ENCODE measurements at regions not wholly inside any gene's neighbourhood (a gene's known extent, or its start where the extent isn't known, plus 50 kb on each side); places are given as distances from the start of the nearest gene placed in this dataset.

- no peak for DNase-seq
Measured at GRCh38 chr15:53462651-53463050, 296.8 kb downstream of the WDR72 start.

- DNase-seq = no peak
Measured at GRCh38 chr15:53461677-53462076, 297.8 kb downstream of the WDR72 start.

DNA sequence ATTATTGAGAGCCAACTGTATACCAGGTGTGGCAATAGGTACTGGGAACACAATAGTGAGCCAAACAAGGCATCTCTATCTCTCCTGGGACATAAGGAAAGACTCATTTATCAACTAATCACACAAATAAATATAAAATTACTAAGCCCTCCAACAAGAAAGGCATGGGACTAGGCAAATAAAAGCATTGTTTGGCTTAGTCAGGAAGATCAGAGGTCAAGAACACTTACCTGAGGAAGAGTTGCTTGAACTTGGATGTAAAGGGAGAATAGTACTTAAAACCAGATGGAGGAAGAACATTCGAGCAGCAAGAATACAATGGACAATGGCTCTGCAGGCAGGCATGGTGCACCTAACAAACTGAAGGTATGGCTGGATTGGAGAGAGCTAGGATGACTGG is 300.7 kb downstream of the WDR72 start:
- no peak for DNase-seq

DNA sequence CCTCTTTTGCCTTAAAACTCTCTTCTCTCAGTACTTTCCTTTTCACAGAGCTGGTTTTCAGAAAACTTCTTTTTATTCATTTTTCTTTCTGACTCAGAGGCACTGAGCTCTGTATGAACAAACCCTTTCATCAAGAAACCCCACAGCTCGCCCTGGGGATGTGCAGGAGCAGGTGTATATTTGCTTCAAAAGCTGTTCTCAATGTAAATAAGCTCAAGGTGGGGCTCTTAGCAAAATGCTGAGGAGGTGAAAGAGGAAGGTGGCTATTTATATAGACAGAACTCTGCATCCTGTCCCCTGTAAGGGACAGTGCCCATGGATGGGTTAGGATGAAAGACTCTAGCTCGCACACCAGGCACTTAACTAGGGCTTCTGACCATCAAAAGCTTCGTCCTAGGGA is 302.0 kb downstream of the WDR72 start:
- no peak for DNase-seq

DNA sequence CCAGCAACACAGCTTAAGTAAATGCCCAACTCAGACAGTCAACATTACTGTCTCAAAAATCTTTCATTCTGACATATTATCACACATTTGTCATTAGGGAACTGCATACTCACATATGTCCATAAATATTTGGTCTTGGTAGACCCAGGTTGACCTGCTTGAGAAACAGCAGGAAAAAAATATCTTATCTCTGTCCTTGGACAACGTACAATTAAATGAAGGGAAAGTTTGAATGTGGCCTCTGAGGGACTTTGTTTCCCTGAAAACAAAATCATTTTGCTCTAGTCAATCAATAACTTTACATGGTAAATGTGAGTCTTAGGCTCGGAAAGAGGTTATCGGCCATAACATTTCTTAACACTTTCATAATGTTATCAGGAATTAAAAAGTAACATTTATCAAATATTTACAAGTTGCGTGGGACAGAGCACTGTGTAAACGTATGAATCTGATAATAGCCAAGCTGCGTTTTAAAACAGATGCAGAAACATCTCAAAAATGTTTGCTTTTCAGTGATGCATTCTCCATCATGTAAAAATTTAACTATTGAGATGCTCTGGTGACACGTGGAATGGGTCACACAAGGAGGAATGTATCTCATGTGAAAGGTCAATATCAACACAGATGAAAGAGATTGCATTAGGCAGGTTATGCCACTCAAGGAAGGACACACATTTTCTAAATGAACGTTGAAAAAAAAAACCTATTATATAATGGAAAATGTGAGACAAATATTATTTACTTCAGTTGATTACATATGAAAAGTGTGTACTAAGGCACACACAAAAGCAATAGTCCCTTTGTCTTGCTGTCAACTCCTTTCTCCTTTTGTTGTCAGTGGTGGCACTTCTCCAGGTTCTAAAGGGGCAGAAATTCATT is 304.4 kb downstream of the WDR72 start:
- no peak for DNase-seq

- no peak for DNase-seq
Measured at GRCh38 chr15:53454535-53454842, 305.0 kb downstream of the WDR72 start.

DNA sequence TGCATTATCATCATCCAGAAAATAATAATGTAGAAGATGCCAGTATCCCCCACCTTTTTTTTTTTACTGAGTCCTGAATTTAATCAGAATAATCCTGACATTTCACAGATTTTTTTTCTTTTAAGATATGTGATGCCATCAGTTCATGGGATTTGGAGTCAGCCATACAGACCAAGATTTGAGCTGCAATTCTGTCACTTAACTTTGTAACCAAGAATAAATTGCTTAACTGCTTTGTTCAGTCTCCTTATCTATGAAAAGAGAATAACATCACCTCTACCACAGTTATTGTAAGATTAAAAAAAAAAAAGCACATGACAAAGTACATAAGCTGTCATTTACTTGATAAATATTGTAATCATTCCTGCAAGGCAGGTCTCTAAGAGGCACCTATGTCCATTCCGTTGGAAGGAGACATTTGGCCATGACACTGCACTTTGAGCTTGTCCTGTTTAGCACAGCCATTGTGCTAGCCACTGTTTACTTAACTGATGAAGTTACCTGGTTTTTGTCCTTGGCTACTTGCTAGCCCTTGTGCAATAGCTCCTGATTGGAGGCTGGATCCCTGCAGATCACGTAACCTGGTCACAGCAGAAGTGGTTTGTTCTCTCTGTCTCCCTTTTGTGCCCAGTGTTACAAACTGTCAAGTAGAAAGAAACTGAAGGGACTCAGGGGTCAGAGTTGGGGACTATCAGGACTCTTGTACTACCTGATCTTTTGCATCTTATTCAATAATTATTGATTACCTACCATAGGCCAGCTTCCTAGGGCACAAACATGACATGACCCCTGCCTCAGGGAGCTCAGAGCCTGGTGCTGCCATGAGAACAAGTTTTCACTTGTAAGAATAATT is 306.0 kb downstream of the WDR72 start:
- DNase-seq = no peak

- DNase-seq = no peak
Measured at GRCh38 chr15:53448232-53449015, 311.0 kb downstream of the WDR72 start.

GRCh38 chr15:53447742-53448141 is 311.7 kb downstream of the WDR72 start:
- DNase-seq = no peak

GRCh38 chr15:53447053-53447574 is 312.3 kb downstream of the WDR72 start:
- DNase-seq = no peak

DNA sequence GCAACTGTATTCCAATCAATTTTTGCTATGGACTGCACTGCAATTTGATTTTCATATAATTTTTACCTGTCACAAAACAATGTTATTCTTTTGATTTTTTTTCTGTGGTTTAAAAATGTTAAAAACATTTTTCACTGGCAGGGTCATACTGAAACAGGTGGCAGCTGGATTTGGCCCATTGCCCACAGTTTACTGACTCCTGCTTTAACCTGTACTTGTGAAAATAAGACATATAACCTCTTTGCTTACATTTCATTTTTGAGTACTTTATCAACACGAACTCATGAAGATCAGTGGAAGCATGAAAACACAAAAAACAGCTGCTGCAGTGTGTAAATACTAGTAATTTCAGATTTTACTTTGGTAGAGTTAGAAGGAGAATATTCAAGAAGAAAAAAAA is 313.1 kb downstream of the WDR72 start:
- DNase-seq = no peak

DNA sequence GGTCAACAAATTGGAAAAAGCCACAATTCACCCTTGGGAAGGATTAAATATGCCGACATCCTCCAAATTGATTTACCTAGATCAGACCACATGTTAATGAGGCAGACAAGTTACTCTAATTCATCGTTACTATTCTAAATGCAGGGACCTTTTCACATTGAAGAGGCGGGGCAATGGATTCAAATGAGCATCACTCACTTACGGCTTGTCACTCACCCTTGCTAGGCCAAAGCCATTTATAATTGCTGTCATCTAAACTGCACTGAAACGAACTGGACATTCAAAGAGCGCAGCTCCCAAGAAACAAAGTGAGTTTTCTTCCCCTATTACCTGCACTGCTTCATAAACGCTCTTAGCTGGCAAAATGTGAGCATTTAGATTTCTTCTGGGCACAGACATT is 313.9 kb downstream of the WDR72 start:
- DNase-seq = no peak

DNA sequence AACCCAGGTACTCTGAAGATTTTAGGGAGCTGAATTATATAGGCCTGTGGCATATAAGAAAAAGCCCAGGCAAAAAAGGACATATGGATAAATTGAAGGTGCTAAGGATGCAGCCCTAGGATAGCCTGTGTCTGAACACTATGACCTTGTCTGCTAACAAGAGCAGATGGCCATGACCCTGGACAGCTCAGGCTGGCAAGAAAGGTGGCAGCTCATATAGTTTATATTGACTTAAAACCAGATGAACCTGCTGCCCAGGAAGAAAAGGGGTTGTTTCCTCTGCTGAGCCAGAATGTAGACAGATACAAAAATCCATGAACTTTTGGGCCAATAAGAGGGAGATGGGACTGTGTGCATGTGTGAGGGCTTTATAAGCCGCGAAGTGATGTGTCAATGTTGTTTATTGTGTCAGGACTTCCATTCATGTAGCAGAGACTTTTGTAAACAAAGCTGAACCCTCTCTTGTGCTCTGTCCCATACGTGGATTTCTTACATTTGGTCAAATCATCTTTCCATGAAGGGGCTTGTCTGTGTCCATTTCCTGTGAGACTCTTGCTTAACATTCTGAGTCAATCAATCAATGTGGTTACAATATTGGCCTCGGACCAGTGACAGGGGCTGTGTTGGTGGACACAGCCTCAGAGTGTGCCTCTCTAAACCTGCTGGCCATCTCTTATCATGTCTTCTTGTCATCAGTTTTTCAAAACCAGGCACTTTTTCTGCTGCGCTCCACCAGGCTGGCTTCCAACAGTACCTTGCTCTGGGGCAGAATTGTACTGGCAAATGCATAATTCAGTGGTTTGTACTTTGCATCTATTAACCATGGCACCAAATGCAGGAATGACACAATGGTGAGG is 321.2 kb downstream of the WDR72 start:
- DNase-seq = no peak

DNA sequence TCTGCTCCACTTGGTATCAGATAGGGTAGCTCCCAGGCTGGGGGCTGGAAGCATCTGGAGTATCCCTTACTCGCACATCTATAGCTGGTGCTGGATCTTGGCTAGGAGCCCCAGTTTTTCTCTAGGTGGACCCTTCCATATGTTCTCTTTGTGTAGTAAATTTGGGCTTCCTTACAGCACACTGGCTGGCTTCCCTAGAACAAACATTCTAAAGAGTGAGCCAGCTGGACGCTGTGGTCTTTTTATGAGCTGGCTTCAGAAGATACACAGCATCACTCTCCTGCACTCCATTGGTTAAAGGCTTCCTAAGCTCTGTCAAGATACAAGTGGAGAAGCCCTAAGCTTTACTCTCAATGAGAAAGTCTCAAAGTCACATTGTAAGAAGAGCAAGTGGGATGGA is 322.1 kb downstream of the WDR72 start:
- no peak for DNase-seq

- DNase-seq = no peak
Measured at GRCh38 chr15:53434174-53434678, 325.2 kb downstream of the WDR72 start.

DNA sequence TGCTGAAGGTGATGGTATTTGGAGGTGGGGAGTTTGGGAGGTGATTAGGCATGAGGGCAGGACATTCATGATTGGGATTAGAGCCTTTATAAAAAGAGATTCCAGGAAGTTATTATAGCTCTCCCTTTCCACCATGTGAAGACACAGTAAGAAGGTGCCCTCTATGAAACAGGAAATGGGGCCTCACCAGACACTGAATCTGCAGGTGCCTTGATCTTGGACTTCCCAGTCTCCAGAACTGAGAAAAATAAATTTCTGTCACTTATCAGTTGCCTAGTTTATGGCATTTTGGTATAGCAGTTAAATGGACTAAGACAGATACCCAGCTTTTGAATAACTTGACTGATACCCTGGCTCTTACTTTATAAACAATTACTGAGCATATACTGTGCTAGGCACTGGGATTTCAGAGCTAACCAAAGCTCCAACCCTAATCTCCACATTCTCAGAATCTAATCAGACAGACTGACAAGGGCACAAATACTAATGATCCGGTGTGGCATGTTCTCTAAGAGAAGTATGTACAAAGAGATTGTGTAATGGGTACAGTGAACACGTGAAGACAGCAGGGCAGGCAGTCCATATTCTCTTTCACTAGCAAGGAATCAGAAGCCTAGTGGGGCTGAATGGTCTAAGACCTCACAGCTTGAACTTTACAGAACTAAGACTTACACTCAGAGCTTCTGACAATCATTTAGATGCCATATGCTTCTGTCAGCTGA is 343.1 kb downstream of the WDR72 start:
- DNase-seq = no peak

DNA sequence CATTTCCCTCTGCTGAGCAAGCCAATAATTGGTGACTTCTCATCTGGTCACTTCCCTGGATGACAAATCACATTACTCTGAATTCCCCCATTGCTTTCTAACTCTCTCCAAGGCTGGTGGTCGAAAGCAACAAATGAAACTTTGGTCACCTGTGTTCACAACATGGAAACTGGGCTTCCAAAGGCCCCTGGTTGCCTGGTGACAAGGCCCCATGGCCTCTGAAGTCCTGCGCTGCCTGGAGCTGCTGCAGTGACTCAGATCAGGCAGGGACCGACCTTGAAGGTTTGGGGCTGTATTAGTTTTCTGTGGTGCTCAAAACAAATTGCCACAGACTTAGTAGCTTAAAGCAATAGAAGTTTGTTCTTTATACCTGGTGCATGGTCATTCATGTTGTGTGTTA is 345.3 kb downstream of the WDR72 start:
- DNase-seq = no peak

DNA sequence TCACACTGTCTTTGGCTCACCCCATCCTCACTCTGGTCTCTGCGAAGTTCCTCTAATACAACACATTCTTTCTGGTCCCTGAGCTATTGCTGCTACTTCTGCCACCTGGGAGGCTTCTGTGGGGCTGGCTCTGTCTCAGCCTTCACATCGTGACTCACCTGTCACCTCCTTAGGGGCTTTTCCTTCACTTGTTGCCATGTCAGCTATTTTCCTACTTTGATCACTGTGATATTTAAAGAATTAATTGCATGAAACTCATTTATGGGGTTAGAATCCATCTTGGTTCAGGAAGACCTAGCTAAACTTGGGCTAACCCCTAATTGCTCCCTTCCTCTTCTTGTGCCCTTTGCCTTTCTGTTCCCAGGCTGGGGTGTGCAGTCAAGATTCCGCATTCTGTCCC is 346.9 kb downstream of the WDR72 start:
- DNase-seq = no peak

DNA sequence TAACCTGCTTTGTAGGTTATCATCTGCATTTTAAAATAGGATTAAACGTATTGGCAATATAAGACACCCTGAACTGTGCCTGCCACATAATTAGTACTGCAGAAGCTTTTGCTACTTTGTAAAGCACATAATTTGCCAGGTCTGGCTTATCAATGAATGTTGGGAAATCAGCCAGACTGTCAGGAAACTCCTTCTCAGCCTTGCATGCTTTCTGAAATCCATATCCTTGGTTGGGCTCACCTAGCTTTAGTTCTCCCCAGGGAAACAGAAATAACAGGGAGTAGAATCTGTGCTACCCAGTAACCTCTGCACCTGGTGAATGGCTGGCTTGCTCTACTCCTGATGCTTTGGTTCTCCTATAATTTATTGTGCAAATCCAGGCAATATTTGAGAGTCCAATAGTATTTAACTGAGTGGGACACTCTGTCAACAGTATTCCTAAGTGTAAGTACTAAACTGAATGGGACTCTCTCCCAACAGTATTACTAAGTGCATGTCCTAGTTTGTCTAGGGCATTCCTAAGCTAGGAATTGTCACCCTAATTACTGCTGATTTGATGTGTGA is 354.5 kb downstream of the WDR72 start:
- no peak for DNase-seq

GRCh38 chr15:53401503-53401902 is 358.0 kb downstream of the WDR72 start:
- no peak for DNase-seq

- no peak for DNase-seq
Measured at GRCh38 chr15:53400986-53401385, 358.5 kb downstream of the WDR72 start.

Measured in midbrain (tissue), 1 donor.